Liver (tissue), 3 donors: ENCODE measurements at regions not wholly inside any gene's neighbourhood (a gene's known extent, or its start where the extent isn't known, plus 50 kb on each side); places are given as distances from the start of the nearest gene placed in this dataset.

Experiments used
- EGR1 ChIP-seq, 2 donors: IDR thresholded peaks; 2 replicates each; pipeline ENCODE4 v1.6.1; 2016 to 2018; ENCODE audit warnings: antibody characterized with exemption in 2 of 2, low read depth in 2 of 2
- GABPA ChIP-seq, 2 donors: IDR thresholded peaks in 1 of 2; conservative IDR thresholded peaks in 1 of 2; 2 replicates each; pipeline ENCODE4 v1.6.1; 2016; ENCODE audit warnings: antibody characterized with exemption in 2 of 2, mild to moderate bottlenecking in 1 of 2, moderate library complexity in 1 of 2
- HNF4A ChIP-seq, 2 donors: conservative IDR thresholded peaks; 2 replicates each; pipeline ENCODE4 v1.6.1; 2016; ENCODE audit warnings: antibody characterized with exemption in 2 of 2, mild to moderate bottlenecking in 2 of 2
- JUND ChIP-seq, 2 donors: IDR thresholded peaks; 2 replicates each; pipeline ENCODE4 v1.6.1; 2016; ENCODE audit warnings: antibody characterized with exemption in 2 of 2
- RAD21 ChIP-seq, 2 donors: IDR thresholded peaks; 2 replicates each; pipeline ENCODE4 v1.6.1; 2016; ENCODE audit warnings: antibody characterized with exemption in 2 of 2, mild to moderate bottlenecking in 2 of 2
- RXRA ChIP-seq, 2 donors: IDR thresholded peaks; 2 replicates each; pipeline ENCODE4 v1.6.1; 2017 to 2018; ENCODE audit warnings: antibody characterized with exemption in 2 of 2, mild to moderate bottlenecking in 1 of 2
- SP1 ChIP-seq: IDR thresholded peaks from 2 replicates; pipeline ENCODE4 v1.6.1; 2018; ENCODE audit warnings: antibody characterized with exemption, mild to moderate bottlenecking
- TAF1 ChIP-seq: conservative IDR thresholded peaks from 2 replicates; pipeline ENCODE4 v1.6.1; 2016; ENCODE audit warnings: antibody characterized with exemption, mild to moderate bottlenecking
- YY1 ChIP-seq: IDR thresholded peaks from 2 replicates; pipeline ENCODE4 v1.6.1; 2016; ENCODE audit warnings: antibody characterized with exemption, mild to moderate bottlenecking
- TF ChIP-seq, protein P1 (sequence below): IDR thresholded peaks from 2 replicates; pipeline ENCODE4 v1.6.1; 2016; ENCODE audit warnings: antibody characterized with exemption
- TF ChIP-seq, protein P2 (sequence below): fragments of 150-350 bp; IDR thresholded peaks from 2 replicates; pipeline ENCODE4 v1.5.1; 2017; ENCODE audit warnings: improper control_type of control experiment, low read depth, low read length; ENCODE audit not compliant: missing input control
- TF ChIP-seq, protein P3 (sequence below): IDR thresholded peaks from 2 replicates; pipeline ENCODE4 v1.6.1; 2016; ENCODE audit warnings: antibody characterized with exemption
- TF ChIP-seq, protein P4 (sequence below): IDR thresholded peaks from 2 replicates; pipeline ENCODE4 v1.6.1; 2016; ENCODE audit warnings: antibody characterized with exemption, mild to moderate bottlenecking
- TF ChIP-seq, protein P5 (sequence below): IDR thresholded peaks from 2 replicates; pipeline ENCODE4 v1.6.1; 2016; ENCODE audit warnings: antibody characterized with exemption
- donor health status: healthy.
- donor health status: healthy.

DNA sequence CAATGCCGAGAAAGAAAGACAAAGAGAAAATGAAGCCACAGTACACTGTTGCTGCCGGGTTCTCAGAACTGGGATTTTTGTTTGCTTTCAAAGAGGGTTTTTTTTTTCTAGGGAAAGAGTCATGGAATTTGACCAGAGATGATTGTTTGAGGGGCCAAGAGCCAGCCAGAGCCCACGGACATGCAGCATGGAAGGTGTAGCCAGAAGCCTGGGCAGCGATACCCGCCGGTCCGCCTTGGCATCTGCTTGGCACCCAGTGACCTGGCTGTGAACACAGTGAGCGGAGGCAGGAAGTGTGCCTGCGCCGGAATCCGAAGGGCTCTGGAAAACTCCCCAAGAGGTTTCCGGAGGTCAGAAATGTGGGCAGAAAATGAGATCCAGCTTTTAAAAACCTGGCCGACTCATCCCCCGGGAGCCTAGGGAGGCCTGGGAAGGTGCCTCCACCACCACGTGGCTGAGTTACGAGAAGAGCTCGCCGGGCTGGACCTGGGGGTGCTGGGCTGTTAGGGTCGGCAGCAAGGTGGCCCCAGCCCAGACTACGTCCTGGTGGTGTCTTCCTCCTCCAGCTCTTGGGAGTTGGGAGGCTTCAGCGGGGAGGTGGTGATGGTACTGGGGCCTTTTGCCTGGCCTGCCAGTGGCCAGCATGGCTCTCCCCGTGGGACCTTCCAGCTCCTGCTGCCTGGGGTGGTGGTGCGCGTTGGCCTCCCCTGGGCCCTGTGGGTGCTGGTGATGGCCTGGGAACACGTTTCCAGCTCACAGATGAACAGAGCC, 61.6 kb upstream of the PPARA start:
- TF ChIP-seq, protein P1, sequence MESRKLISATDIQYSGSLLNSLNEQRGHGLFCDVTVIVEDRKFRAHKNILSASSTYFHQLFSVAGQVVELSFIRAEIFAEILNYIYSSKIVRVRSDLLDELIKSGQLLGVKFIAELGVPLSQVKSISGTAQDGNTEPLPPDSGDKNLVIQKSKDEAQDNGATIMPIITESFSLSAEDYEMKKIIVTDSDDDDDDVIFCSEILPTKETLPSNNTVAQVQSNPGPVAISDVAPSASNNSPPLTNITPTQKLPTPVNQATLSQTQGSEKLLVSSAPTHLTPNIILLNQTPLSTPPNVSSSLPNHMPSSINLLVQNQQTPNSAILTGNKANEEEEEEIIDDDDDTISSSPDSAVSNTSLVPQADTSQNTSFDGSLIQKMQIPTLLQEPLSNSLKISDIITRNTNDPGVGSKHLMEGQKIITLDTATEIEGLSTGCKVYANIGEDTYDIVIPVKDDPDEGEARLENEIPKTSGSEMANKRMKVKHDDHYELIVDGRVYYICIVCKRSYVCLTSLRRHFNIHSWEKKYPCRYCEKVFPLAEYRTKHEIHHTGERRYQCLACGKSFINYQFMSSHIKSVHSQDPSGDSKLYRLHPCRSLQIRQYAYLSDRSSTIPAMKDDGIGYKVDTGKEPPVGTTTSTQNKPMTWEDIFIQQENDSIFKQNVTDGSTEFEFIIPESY = no peak
- TF ChIP-seq, protein P2, sequence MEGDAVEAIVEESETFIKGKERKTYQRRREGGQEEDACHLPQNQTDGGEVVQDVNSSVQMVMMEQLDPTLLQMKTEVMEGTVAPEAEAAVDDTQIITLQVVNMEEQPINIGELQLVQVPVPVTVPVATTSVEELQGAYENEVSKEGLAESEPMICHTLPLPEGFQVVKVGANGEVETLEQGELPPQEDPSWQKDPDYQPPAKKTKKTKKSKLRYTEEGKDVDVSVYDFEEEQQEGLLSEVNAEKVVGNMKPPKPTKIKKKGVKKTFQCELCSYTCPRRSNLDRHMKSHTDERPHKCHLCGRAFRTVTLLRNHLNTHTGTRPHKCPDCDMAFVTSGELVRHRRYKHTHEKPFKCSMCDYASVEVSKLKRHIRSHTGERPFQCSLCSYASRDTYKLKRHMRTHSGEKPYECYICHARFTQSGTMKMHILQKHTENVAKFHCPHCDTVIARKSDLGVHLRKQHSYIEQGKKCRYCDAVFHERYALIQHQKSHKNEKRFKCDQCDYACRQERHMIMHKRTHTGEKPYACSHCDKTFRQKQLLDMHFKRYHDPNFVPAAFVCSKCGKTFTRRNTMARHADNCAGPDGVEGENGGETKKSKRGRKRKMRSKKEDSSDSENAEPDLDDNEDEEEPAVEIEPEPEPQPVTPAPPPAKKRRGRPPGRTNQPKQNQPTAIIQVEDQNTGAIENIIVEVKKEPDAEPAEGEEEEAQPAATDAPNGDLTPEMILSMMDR = no peak
- TF ChIP-seq GABPA (IDR thresholded peaks at IDR 0.05 in 1 of 2, conservative IDR thresholded peaks at IDR 0.05 in 1 of 2) (no peak), TAF1 (no peak), RAD21 (IDR thresholded peaks at IDR 0.05) (peak in 1 of 2 donors; percentile 34), EGR1 (IDR thresholded peaks at IDR 0.05; ENCODE audit: low read depth in 2 of 2) (no peak), YY1 (no peak), SP1 (peak; percentile 66), RXRA (IDR thresholded peaks at IDR 0.05) (peak in 1 of 2 donors; percentile 64), JUND (IDR thresholded peaks at IDR 0.05) (no peak), HNF4A (conservative IDR thresholded peaks at IDR 0.05) (peak; percentile 34 to 52)
- TF ChIP-seq, protein P3, sequence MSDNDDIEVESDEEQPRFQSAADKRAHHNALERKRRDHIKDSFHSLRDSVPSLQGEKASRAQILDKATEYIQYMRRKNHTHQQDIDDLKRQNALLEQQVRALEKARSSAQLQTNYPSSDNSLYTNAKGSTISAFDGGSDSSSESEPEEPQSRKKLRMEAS = no peak
- TF ChIP-seq, protein P4, sequence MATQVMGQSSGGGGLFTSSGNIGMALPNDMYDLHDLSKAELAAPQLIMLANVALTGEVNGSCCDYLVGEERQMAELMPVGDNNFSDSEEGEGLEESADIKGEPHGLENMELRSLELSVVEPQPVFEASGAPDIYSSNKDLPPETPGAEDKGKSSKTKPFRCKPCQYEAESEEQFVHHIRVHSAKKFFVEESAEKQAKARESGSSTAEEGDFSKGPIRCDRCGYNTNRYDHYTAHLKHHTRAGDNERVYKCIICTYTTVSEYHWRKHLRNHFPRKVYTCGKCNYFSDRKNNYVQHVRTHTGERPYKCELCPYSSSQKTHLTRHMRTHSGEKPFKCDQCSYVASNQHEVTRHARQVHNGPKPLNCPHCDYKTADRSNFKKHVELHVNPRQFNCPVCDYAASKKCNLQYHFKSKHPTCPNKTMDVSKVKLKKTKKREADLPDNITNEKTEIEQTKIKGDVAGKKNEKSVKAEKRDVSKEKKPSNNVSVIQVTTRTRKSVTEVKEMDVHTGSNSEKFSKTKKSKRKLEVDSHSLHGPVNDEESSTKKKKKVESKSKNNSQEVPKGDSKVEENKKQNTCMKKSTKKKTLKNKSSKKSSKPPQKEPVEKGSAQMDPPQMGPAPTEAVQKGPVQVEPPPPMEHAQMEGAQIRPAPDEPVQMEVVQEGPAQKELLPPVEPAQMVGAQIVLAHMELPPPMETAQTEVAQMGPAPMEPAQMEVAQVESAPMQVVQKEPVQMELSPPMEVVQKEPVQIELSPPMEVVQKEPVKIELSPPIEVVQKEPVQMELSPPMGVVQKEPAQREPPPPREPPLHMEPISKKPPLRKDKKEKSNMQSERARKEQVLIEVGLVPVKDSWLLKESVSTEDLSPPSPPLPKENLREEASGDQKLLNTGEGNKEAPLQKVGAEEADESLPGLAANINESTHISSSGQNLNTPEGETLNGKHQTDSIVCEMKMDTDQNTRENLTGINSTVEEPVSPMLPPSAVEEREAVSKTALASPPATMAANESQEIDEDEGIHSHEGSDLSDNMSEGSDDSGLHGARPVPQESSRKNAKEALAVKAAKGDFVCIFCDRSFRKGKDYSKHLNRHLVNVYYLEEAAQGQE = no peak
- TF ChIP-seq, protein P5, sequence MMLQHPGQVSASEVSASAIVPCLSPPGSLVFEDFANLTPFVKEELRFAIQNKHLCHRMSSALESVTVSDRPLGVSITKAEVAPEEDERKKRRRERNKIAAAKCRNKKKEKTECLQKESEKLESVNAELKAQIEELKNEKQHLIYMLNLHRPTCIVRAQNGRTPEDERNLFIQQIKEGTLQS = no peak
